HG02763 (cell line): ENCODE measurements at regions not wholly inside any gene's neighbourhood (a gene's known extent, or its start where the extent isn't known, plus 50 kb on each side); places are given as distances from the start of the nearest gene placed in this dataset.
"Not testable (repeated sequence)": the region's sequence is repeated elsewhere in the genome, so short reads cannot be mapped to it uniquely, and the experiment has no call there.

Experiments
- ATAC-seq: cut with Tn5 transposase; IDR thresholded peaks from one replicate; pipeline ENCODE4 v1.9.1; 2021; ENCODE audit warnings: mild to moderate bottlenecking, moderate library complexity; ENCODE audit not compliant: unreplicated experiment

GRCh38 chr1:233473549-233474204, 140.2 kb upstream of the KCNK1 start:
- ATAC-seq: no peak

GRCh38 chr1:233477359-233477758, 136.5 kb upstream of the KCNK1 start:
- ATAC-seq: no peak

- no peak for ATAC-seq
These were observed 135.3 kb upstream of the KCNK1 start for GRCh38 chr1:233478611-233479010.

- ATAC-seq: no peak
These were observed 134.6 kb upstream of the KCNK1 start for GRCh38 chr1:233479110-233479890.

GRCh38 chr1:233480198-233480597, 133.7 kb upstream of the KCNK1 start:
- ATAC-seq: no peak

GRCh38 chr1:233482388-233482787, 131.5 kb upstream of the KCNK1 start:
- no peak for ATAC-seq

- ATAC-seq: no peak
These were observed 128.5 kb upstream of the KCNK1 start for GRCh38 chr1:233485385-233485784.

- ATAC-seq: no peak
These were observed 128.0 kb upstream of the KCNK1 start for GRCh38 chr1:233485809-233486398.

GRCh38 chr1:233487408-233487807, 126.5 kb upstream of the KCNK1 start:
- ATAC-seq: no peak

- no peak for ATAC-seq
These were observed 124.5 kb upstream of the KCNK1 start for GRCh38 chr1:233489411-233489810.

- no peak for ATAC-seq
These were observed 123.4 kb upstream of the KCNK1 start for GRCh38 chr1:233490488-233490887.

GRCh38 chr1:233491953-233492620, 121.8 kb upstream of the KCNK1 start:
- no peak for ATAC-seq

- no peak for ATAC-seq
These were observed 116.9 kb upstream of the KCNK1 start for GRCh38 chr1:233496993-233497392.

- ATAC-seq: no peak
These were observed 116.2 kb upstream of the KCNK1 start for GRCh38 chr1:233497679-233498078.

- ATAC-seq: no peak
These were observed 113.8 kb upstream of the KCNK1 start for GRCh38 chr1:233500106-233500505.

GRCh38 chr1:233503366-233503954, 110.4 kb upstream of the KCNK1 start:
- ATAC-seq: no peak

- no peak for ATAC-seq
These were observed 108.8 kb upstream of the KCNK1 start for GRCh38 chr1:233505130-233505529.

GRCh38 chr1:233505889-233506288, 108.0 kb upstream of the KCNK1 start:
- ATAC-seq: not testable (repeated sequence)

- no peak for ATAC-seq
These were observed 104.4 kb upstream of the KCNK1 start for GRCh38 chr1:233509526-233509925.

GRCh38 chr1:233512538-233512937, 101.4 kb upstream of the KCNK1 start:
- ATAC-seq: no peak

- no peak for ATAC-seq
These were observed 100.5 kb upstream of the KCNK1 start for GRCh38 chr1:233513431-233513830.
